HCT116 (cell line): ENCODE measurements at regions not wholly inside any gene's neighbourhood (a gene's known extent, or its start where the extent isn't known, plus 50 kb on each side); places are given as distances from the start of the nearest gene placed in this dataset.

ENCODE experiments used
- ATAC-seq: fragments of 200-7000 bp; cut with Tn5 transposase; 2 replicates; pipeline ENCODE4 v1.9.1; 2020; ENCODE audit warnings: mild to moderate bottlenecking, moderate library complexity
- BruUV-seq: library from RNA; stranded (reverse); fragments of 400-500 nt; replicated peaks from 2 replicates; lab custom pipeline; 2021; lab: Mats Ljungman, UMichigan
- CTCF ChIA-PET: fragments of 300-600 bp; sonication (Branson Sonifier 250); formaldehyde crosslinking; loops from one replicate; lab custom pipeline; 2021; ENCODE audit warnings: antibody characterized with exemption; lab: Charles Lee
- POLR2A ChIA-PET: fragments of 300-600, 350-600 bp; sonication (Branson Sonifier 250); formaldehyde crosslinking; loops from one replicate; lab custom pipeline; 2021; ENCODE audit warnings: antibody characterized with exemption; lab: Charles Lee
- RAD21 ChIA-PET, 2 experiments: fragments of 300-600 bp; sonication (Branson Sonifier 250); formaldehyde crosslinking; loops; one replicate each; lab custom pipeline; 2023; ENCODE audit warnings: low total read pairs in 2 of 2; ENCODE audit not compliant: uncharacterized antibody in 2 of 2, unreplicated experiment in 2 of 2, low non-redundant PET in 1 of 2; lab: Charles Lee
- DNase-seq: peaks from one replicate; pipeline ENCODE4 v3.0.0-alpha.2; 2010; ENCODE audit warnings: low read depth, low spot score
- H2AFZ ChIP-seq: fragments of 200-600 bp; shearing (Covaris generic), sonication (generic); 2 replicates; pipeline ENCODE4 v1.6.1; 2017; ENCODE audit warnings: low read depth, mixed run types, mixed read lengths, antibody characterized with exemption, low read length; ENCODE audit not compliant: poor library complexity, severe bottlenecking
- H3K27ac ChIP-seq: 2 replicates; pipeline ENCODE4 v1.5.1; 2012; ENCODE audit warnings: low read depth, low read length
- H3K27me3 ChIP-seq: fragments of 200-600 bp; sonication (generic); 2 replicates; pipeline ENCODE4 v1.6.1; 2016; ENCODE audit warnings: mixed run types, low read length, mixed read lengths; ENCODE audit not compliant: insufficient read depth
- H3K36me3 ChIP-seq, 2 experiments: fragments of 200-500 bp in 1 of 2; fragments of 200-600 bp in 1 of 2; sonication (Bioruptor generic) in 1 of 2; sonication (generic) in 1 of 2; 2 replicates each; pipeline versions ENCODE4 v1.5.1 to v1.6.1; 2014 to 2016; ENCODE audit warnings: low read length in 2 of 2, inconsistent platforms in 1 of 2, mixed read lengths in 1 of 2, mixed run types in 1 of 2; ENCODE audit not compliant: insufficient read depth in 2 of 2, control insufficient read depth in 1 of 2
- H3K4me1 ChIP-seq, 2 experiments: fragments of 200-600 bp in 1 of 2; sonication (generic) in 1 of 2; 2 replicates each; pipeline versions ENCODE4 v1.5.1 to v1.6.1; 2012 to 2017; ENCODE audit warnings: low read length in 2 of 2, inconsistent platforms in 1 of 2, mild to moderate bottlenecking in 1 of 2, mixed read lengths in 1 of 2, mixed run types in 1 of 2, moderate library complexity in 1 of 2; ENCODE audit not compliant: insufficient read depth in 2 of 2, control insufficient read depth in 1 of 2
- H3K4me2 ChIP-seq: fragments of 200-600 bp; sonication (generic); 2 replicates; pipeline ENCODE4 v1.6.1; 2017; ENCODE audit warnings: mixed run types, low read length, mixed read lengths
- H3K4me3 ChIP-seq, 2 experiments: fragments of 200-600 bp in 1 of 2; sonication (generic) in 1 of 2; replicated peaks in 1 of 2; 2 replicates each; pipeline ENCODE4 v1.5.1; 2011 to 2016; ENCODE audit warnings: low read length in 2 of 2, control low read depth in 1 of 2, low read depth in 1 of 2, mild to moderate bottlenecking in 1 of 2, mixed read lengths in 1 of 2, mixed run types in 1 of 2
- H3K79me2 ChIP-seq: fragments of 200-600 bp; sonication (generic); 2 replicates; pipeline ENCODE4 v1.6.1; 2017; ENCODE audit warnings: mild to moderate bottlenecking, mixed run types, low read length, moderate library complexity, mixed read lengths; ENCODE audit not compliant: insufficient read depth
- H3K9ac ChIP-seq: fragments of 200-600 bp; sonication (generic); 2 replicates; pipeline ENCODE4 v1.6.1; 2016; ENCODE audit warnings: low read length, mixed read lengths
- H3K9me2 ChIP-seq: fragments of 200-600 bp; sonication (generic), shearing (Covaris generic); 2 replicates; pipeline ENCODE4 v1.6.1; 2017; ENCODE audit warnings: mixed run types, mild to moderate bottlenecking, moderate library complexity; ENCODE audit not compliant: insufficient read depth
- H3K9me3 ChIP-seq, 2 experiments: fragments of 200-500 bp in 1 of 2; fragments of 200-600 bp in 1 of 2; sonication (Bioruptor generic) in 1 of 2; sonication (generic) in 1 of 2; 2 replicates each; pipeline ENCODE4 v1.6.1; 2014 to 2017; ENCODE audit warnings: low read length in 2 of 2, mixed read lengths in 2 of 2, inconsistent platforms in 1 of 2, low read depth in 1 of 2, mild to moderate bottlenecking in 1 of 2, mixed run types in 1 of 2, moderate library complexity in 1 of 2; ENCODE audit not compliant: control insufficient read depth in 1 of 2, insufficient read depth in 1 of 2
- H4K20me1 ChIP-seq: fragments of 200-600 bp; sonication (generic), shearing (Covaris generic); 2 replicates; pipeline ENCODE4 v1.6.1; 2017; ENCODE audit warnings: mixed run types, mild to moderate bottlenecking, moderate library complexity; ENCODE audit not compliant: insufficient read depth
- CEBPB ChIP-seq: IDR thresholded peaks from 2 replicates; pipeline ENCODE4 v1.6.1; 2012; ENCODE audit warnings: low read depth
- EGR1 ChIP-seq: IDR thresholded peaks from 2 replicates; pipeline ENCODE4 v1.6.1; 2012; ENCODE audit warnings: low read depth
- EZH2 ChIP-seq: fragments of 200-600 bp; sonication (generic); IDR thresholded peaks from 2 replicates; pipeline ENCODE4 v1.6.1; 2017; ENCODE audit warnings: antibody characterized with exemption, mixed run types
- FOSL1 ChIP-seq: IDR thresholded peaks from 2 replicates; pipeline ENCODE4 v1.6.1; 2012; ENCODE audit warnings: low read depth
- JUND ChIP-seq: IDR thresholded peaks from 2 replicates; pipeline ENCODE4 v1.6.1; 2012
- REST ChIP-seq: IDR thresholded peaks from 2 replicates; pipeline ENCODE4 v1.6.1; 2012; ENCODE audit warnings: low read depth
- ZBTB33 ChIP-seq: IDR thresholded peaks from 2 replicates; pipeline ENCODE4 v1.6.1; 2011; ENCODE audit warnings: mild to moderate bottlenecking, low read length, moderate library complexity; ENCODE audit not compliant: insufficient replicate concordance; ENCODE audit errors: extremely low read depth
- ZNF274 ChIP-seq: fragments of 200-500 bp; sonication (Bioruptor generic); IDR thresholded peaks from 2 replicates; pipeline ENCODE4 v1.6.1; 2014; ENCODE audit warnings: mild to moderate bottlenecking, low read depth, low read length, inconsistent platforms
- intact Hi-C: fragments of 100-400 bp; cut with micrococcal nuclease; formaldehyde crosslinking; loops from 2 replicates; pipeline ENCODE4 v1.10.0; 2022

GRCh38 chr20:24407151-24407550, 62.3 kb upstream of the SYNDIG1 start:
- H3K4me1 ChIP-seq, result no peaks in the 10 kb centered on the region
- 0 out of 4 replicates have a peak, but pooled peaks cover 0 to 3% of the 10 kb centered on the region in 2 experiments for H3K9me3 ChIP-seq
- no peak overlapping the region for H3K4me3 ChIP-seq
- H3K4me2 ChIP-seq, result no peak overlapping the region
- no peaks in the 10 kb centered on the region for H3K27me3 ChIP-seq
- ChIA-PET POLR2A (no interaction called here), RAD21 (no interaction called here), CTCF (no interaction called here)
- no peak overlapping the region for H3K9ac ChIP-seq
- BruUV-seq, result no TSS peak
- DNase-seq (no peak), ATAC-seq (no peak)
- no peaks in the 10 kb centered on the region for H3K9me2 ChIP-seq
- H3K79me2 ChIP-seq, result no peaks in the 10 kb centered on the region
- H2AFZ ChIP-seq, result no peak overlapping the region
- TF ChIP-seq CEBPB (no peak), FOSL1 (no peak), EZH2 (no peak), REST (no peak), EGR1 (no peak), ZNF274 (no peak), JUND (no peak), ZBTB33 (no peak)
- intact Hi-C loops, result no loop called here
- no peaks in the 10 kb centered on the region for H4K20me1 ChIP-seq
- no peak overlapping the region for H3K27ac ChIP-seq
- H3K36me3 ChIP-seq, result no peaks in the 10 kb centered on the region
